ENCODE measurements at regions not wholly inside any gene's neighbourhood (a gene's known extent, or its start where the extent isn't known, plus 50 kb on each side); places are given as distances from the start of the nearest gene placed in this dataset.

DNA sequence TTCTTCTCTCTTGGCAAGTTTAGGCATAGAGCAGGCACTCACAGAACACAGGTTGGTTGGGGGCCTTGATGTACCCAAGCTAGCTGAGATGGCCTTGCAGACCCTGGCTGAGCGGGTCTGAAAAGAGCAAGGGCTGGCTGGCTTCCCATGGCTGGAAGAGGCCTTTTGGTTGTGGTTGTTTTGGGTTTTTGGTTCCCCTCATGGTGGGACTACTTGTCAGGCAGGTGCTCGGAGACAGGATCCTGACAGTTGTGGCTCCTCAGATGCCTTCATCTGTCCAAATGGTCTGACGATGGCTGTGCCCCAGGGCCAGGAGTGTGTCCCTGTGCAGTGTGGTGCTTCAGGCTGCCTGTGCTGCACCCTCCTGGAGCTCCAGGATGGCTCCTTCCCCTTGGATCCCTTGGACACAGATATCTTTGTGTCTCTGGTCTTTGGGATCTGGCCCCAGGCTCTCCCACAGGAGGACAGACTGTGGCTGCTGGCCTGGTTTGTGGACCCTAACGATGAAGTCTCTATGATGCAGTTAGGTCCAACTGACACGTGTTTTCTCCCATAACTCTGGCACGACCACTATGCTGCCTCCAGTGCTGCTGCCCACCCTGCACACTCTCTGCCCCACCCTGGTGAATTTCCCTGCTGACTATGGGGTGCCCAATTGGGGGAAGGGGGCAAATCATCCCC is 321.5 kb upstream of the ZNF32 start:
- no peak for DNase-seq (ENCODE audit: low read depth)

- no peak for DNase-seq (ENCODE audit: low read depth)
Measured at GRCh38 chr10:43969506-43969905, 320.8 kb upstream of the ZNF32 start.

DNA sequence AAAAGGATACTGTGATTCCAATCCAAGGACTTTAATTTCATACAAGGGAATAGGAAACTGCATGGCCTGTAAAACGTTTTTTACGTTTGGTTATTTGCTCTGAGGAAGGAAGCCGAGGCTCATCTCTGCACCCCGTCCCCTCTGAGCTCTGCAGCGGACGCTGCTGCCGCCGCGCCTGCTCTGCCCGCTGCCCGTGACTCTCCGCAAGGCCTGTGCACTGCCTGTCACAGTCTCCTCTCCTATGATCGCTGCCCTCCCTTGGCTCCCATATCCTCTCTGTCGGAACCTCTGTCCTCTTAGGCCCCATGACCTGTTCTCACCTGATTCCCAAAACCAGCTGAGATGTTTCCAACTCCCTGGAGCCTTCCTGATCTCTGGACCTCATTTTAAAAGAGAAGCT is 320.3 kb upstream of the ZNF32 start:
- no peak for DNase-seq (ENCODE audit: low read depth)

- DNase-seq (ENCODE audit: low read depth): no peak
Measured at GRCh38 chr10:43968076-43968475, 319.4 kb upstream of the ZNF32 start.

DNA sequence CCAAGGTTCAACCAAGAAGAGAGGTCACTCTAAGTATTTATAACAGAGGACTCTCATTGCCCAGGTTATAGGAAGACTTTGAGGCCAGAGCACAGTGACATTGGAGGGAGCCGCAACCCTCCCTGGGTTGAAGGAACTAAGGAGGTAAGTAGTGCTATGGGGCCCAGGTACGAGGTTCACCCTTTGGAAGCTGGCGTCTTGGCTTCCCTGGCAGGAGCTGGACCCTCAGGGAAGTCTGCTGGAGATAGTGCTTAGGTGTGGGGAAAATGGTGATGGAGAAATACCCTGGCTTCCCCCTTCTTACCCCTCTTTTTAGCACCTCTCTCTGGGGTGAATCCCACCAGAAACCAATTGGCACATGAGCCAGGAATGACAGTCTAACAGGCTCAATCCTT is 317.9 kb upstream of the ZNF32 start:
- no peak for DNase-seq (ENCODE audit: low read depth)

DNA sequence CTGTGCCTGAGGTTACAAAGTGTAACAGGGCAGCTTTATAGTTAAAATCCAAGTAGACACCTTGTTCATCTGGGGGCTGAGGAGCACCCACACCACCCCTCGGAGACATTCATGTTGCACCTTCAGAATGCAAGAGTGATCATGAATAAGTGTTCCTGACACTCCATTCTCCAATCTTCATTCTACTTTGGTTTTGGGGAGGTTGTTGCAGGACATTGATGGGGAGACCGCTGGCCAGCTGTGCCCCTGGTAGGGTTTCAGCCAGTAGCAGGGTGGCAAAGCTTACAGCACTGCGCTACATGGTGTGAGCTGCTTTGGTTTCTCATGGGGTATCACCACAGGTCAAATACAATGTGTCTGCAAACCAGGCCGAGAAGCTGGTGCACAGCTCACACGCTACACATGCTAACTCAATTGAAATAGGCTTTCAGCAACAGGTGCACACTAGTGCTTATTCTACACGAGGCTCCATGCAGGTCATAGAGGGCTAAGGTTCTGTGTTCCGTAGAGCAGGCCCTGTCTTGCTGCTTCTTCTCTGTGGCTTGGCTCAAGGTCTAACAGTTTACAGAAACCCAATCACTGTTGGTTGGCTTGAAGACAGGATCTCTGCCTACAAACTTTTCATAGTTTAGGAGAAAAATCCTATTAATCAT is 317.4 kb upstream of the ZNF32 start:
- no peak for DNase-seq (ENCODE audit: low read depth)

- peak; percentile 56 for DNase-seq (ENCODE audit: low read depth)
Measured at GRCh38 chr10:43965033-43965917, 316.6 kb upstream of the ZNF32 start.

DNA sequence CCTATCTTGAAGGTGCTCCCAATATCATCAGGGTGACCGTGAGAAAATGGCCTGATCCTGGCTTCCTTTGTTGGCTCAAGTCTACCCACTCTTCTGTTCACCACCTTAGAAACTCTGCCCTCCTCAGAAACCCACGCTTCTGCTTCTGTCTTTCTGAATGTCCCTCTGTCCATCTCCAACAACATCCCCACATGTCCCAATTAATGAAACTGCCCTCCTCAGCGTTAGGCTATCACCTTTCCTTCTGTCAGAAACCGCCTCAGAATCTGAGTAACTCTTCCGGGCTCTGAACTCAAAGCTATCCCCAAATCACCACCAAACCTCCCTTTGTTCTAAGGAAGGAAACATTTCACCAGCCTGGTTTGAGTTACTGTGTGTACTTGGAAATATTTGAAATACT is 315.8 kb upstream of the ZNF32 start:
- no peak for DNase-seq (ENCODE audit: low read depth)

DNA sequence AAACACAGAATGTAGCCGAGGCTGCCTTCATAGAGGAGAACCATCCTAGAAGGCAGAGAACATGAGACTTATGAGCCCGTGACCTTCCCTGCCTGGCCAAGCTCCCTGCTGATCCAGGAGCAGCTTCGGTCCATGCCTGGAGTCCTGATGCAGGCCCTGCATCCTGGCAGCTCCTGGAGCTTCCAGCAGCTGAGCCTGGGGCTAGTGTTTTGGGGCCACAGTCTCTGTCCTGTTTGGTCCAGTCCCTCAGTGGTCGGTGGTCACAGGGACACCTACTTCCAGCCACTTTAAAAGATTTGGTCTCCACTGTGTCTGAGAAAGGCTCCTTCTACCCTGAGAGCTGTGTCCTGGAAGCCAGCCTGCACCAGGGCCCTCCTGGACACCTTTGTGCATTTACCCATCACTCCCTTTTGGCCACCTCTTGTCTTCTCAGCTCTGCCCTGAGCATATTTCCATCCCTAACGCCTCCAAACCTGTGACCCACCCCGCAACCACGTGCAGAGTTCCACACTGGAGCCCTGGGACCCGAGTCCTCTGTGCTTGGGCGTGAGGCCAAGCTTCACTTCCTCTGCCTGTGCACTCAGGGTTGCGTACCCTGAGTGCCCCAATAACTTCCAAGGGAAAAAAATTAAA is 315.2 kb upstream of the ZNF32 start:
- DNase-seq (ENCODE audit: low read depth): no peak

DNA sequence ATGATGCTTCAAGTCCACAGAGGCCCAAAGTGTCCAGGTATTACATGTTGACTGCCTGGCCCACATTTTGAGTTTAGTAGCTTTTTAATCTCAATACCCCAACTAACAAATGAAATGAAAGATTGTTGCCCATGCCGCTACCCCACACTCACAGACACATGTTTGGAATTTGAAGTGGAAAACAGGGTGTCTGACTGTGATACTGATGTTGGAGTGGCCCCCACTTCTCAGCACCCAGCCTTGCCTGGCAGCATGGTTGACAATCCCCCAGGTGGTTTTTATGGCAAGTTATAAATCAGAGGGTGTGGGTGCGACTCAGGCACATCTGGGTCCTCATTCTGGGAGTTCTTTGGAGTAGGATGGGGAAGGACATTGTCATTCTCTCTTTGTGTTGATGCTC is 314.7 kb upstream of the ZNF32 start:
- no peak for DNase-seq (ENCODE audit: low read depth)

GRCh38 chr10:43962346-43963191 is 313.9 kb upstream of the ZNF32 start:
- peak; percentile 19 for DNase-seq (ENCODE audit: low read depth)

- DNase-seq (ENCODE audit: low read depth): no peak
Measured at GRCh38 chr10:43961523-43962345, 313.1 kb upstream of the ZNF32 start.

GRCh38 chr10:43960981-43961380 is 312.3 kb upstream of the ZNF32 start:
- no peak for DNase-seq (ENCODE audit: low read depth)

DNA sequence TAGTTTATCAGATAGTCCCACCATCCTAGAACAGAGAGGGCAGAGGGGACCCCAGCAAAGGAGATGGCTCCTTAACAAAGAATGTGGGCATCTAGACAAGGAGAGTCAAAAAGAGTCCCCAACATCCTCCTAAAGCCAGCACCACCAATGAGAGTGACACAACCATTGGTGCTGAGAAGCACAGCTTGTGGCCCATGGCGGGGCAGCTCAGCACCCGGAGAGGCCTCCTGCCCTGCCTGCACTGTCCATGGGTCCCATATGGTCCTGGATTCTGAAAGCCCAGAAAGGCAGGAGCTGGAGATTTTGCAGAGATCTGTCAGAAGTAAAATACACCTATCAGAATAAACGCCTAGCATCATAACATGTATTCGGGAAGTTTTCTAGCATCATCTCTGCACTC is 311.8 kb upstream of the ZNF32 start:
- no peak for DNase-seq (ENCODE audit: low read depth)

DNA sequence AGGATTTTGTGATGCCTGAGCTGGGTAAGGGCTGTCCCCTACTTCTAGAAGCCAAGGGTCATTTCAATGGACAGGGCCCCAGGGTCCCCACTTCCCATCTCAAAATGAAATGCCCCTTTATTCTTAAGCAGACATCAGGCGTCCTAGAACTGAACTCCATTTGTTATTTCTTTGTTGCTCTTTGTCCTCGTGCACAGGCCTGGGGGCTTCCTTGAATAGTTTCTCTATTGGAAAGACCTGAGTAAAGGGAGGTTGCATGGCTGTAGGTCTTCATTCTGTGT is 311.4 kb upstream of the ZNF32 start:
- DNase-seq (ENCODE audit: low read depth): no peak

GRCh38 chr10:43959364-43960134 is 310.9 kb upstream of the ZNF32 start:
- DNase-seq (ENCODE audit: low read depth): no peak

DNA sequence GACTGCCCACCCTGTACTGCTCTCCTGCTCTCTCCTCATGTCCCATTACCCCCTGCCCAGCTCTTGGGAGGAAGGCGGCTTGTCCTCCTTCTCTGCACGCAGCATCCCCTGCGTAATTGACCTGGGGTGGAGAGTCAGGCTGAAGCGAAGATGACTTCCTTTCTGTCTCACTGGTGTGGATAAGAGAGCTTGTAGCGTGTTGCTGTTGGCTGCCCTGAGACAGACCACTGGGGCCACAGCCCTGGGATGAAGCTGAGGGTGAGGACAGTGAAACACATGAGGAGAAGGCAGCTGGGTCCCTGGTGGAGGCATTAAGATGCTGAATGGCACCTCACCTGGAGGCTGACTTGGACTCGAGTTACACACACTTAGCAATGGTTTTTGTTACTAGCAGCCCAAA is 310.3 kb upstream of the ZNF32 start:
- no peak for DNase-seq (ENCODE audit: low read depth)

GRCh38 chr10:43958071-43958432 is 309.4 kb upstream of the ZNF32 start:
- DNase-seq (ENCODE audit: low read depth): no peak

DNA sequence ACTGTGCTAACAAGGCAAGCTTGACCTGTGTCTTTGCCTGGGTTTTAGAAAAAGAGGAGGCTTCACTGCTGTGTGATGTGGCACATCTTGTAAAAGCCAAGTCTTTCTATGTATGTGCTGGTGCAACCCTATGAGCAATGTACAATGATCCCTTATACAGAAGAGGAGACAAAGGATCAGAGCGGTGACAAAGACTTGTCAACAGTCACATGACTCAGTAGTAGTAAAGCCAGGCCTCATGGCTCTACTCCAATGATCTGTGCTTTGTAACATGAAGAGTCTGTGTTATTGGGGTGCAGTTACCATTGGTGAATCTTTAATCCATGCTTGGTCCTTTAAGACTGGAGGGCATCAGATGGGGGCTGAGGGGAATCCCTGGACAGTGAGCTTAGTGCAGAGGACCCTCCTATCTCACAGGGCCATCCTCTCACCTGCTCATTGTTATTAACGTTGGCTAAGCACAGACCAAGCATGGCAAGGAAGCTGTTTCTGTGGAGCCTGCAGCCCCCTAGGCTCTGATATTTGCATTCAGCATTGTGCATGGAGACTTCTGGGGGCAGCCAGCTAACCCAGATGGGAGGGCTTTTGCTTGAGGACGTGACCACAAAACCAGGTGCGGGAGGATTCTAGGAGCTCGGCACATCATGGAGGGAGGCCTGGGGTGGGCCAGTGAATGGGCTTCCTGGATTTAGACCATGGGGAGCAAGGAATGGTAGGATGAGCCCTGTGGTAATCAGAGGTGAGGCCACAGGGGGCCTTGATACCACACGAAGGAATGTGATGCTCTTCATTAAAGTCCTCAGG is 308.8 kb upstream of the ZNF32 start:
- DNase-seq (ENCODE audit: low read depth): no peak

Data from fibroblast of gingiva (primary cell).